IPS DF 6.9 (cell line): ENCODE measurements at regions not wholly inside any gene's neighbourhood (a gene's known extent, or its start where the extent isn't known, plus 50 kb on each side); places are given as distances from the start of the nearest gene placed in this dataset.
"Not testable (repeated sequence)": the region's sequence is repeated elsewhere in the genome, so short reads cannot be mapped to it uniquely, and the experiment has no call there.

Source experiments
- DNase-seq: peaks from one replicate; pipeline ENCODE4 v3.0.0-alpha.2; 2013; ENCODE audit warnings: low read depth, low spot score
- H3K27ac ChIP-seq: one replicate; pipeline ENCODE4 v1.5.1; 2013; ENCODE audit warnings: low read length, control low read depth
- H3K27me3 ChIP-seq: 2 replicates; pipeline ENCODE4 v1.6.1; 2013; ENCODE audit warnings: mild to moderate bottlenecking, low read length; ENCODE audit not compliant: control insufficient read depth, insufficient read depth
- H3K36me3 ChIP-seq: 2 replicates; pipeline ENCODE4 v1.6.1; 2013; ENCODE audit warnings: low read length; ENCODE audit not compliant: control insufficient read depth, insufficient read depth
- H3K4me1 ChIP-seq: 2 replicates; pipeline ENCODE4 v1.6.1; 2013; ENCODE audit warnings: low read length; ENCODE audit not compliant: control insufficient read depth, insufficient read depth
- H3K4me3 ChIP-seq: 2 replicates; pipeline ENCODE4 v1.5.1; 2013; ENCODE audit warnings: mild to moderate bottlenecking, low read length
- H3K9me3 ChIP-seq: 2 replicates; pipeline ENCODE4 v1.6.1; 2013; ENCODE audit warnings: low read length, inconsistent platforms; ENCODE audit not compliant: control insufficient read depth, insufficient read depth
- WGBS: extraction: QIAGEN DNeasy Blood & Tissue Kit; methylation state at CpG from one replicate; pipeline ENCODE4 v1.1.7; 2013; ENCODE audit warnings: mixed read lengths, missing lambda C conversion rate; ENCODE audit not compliant: insufficient read length, insufficient coverage; 5-methylcytosine and 5-hydroxymethylcytosine counted together

DNA sequence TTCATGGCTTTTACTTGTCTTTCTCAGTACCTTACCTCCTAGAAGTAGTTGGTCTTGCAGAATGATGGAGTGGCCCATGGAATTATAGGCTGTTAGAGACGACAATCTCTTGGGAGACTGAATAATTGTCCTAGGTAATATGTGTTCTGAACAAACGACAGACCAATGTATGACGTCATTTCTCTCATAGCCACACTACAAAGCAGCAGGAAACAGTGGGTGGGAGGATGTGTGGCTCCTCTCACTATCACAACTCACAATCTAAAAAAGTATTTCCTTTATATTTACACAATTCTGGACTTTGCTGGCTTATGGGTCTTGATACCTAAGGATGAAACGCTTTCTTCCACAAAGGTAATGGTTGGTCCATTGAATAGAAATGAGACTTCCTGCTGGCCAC, 183.9 kb downstream of the TOX3 start:
- Histone ChIP-seq H3K36me3 (no peaks in the 10 kb centered on the region), H3K4me3 (no peak overlapping the region), H3K4me1 (no peaks in the 10 kb centered on the region), H3K27ac (no peak overlapping the region), H3K9me3 (no peaks in the 10 kb centered on the region), H3K27me3 (no peaks in the 10 kb centered on the region; the same call in 1 of the 2 replicates)
- DNase-seq: no peak
- WGBS: no CpG with 5 or more reads among the region's 4 CpGs

DNA sequence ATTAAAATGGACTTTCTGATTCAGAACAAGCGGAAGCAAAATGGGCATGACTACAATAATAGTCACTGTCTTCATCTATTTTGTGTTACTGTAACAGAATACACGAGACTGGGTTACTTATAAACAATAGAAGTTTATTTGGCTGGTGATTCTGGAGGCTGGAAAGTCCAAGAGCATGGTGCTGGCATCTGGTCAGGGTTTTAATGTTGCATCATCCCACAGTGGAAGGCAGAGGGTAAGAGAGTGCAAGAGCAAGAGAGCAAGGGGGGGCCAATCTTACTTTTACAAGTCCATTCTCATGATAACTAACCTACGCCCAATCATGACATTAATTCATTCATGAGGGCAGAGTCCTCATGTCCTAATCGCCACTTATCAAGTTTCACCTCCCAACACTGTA, 189.2 kb downstream of the TOX3 start:
- Histone ChIP-seq H3K27ac (no peak overlapping the region), H3K27me3 (no peaks in the 10 kb centered on the region), H3K4me3 (no peak overlapping the region), H3K36me3 (no peaks in the 10 kb centered on the region), H3K4me1 (peaks cover 2% of the 10 kb centered on the region), H3K9me3 (peaks cover 2% of the 10 kb centered on the region; the same call in 1 of the 2 replicates)
- no peak for DNase-seq
- WGBS: no CpG with 5 or more reads among the region's 4 CpGs

GRCh38 chr16:52353249-52353648, 193.7 kb downstream of the TOX3 start:
- no peak overlapping the region for H3K4me3 ChIP-seq
- no peaks in the 10 kb centered on the region for H3K36me3 ChIP-seq
- DNase-seq: no peak
- WGBS: no CpG with 5 or more reads among the region's 1 CpG
- H3K27ac ChIP-seq: no peak overlapping the region
- H3K4me1 ChIP-seq: peaks cover 2% of the 10 kb centered on the region
- peaks cover 2% of the 10 kb centered on the region; the same call in 1 of the 2 replicates for H3K9me3 ChIP-seq
- H3K27me3 ChIP-seq: no peaks in the 10 kb centered on the region

DNA sequence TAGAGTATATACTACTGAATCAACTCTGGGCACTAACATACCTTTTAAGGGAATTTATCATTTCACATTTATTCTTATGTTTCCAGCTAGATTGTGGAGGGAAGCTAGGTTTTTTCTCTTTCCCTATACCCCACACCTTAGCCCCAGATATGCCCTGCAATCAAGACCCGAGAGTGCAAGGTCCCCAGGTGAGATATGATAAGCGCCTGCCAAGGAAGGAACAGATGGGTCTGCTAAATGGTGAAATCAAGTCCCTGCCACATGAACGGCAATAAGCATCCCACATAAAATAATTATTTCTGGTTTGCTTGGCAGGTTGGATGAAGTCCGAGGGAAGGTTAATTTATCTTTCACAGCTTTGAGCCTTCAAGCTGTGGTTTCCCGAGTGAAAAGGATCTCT, 195.5 kb downstream of the TOX3 start:
- Histone ChIP-seq H3K27ac (no peak overlapping the region), H3K4me3 (no peak overlapping the region), H3K9me3 (no peaks in the 10 kb centered on the region), H3K27me3 (no peaks in the 10 kb centered on the region), H3K36me3 (no peaks in the 10 kb centered on the region), H3K4me1 (peaks cover 2% of the 10 kb centered on the region)
- no peak for DNase-seq
- WGBS: no CpG with 5 or more reads among the region's 5 CpGs

DNA sequence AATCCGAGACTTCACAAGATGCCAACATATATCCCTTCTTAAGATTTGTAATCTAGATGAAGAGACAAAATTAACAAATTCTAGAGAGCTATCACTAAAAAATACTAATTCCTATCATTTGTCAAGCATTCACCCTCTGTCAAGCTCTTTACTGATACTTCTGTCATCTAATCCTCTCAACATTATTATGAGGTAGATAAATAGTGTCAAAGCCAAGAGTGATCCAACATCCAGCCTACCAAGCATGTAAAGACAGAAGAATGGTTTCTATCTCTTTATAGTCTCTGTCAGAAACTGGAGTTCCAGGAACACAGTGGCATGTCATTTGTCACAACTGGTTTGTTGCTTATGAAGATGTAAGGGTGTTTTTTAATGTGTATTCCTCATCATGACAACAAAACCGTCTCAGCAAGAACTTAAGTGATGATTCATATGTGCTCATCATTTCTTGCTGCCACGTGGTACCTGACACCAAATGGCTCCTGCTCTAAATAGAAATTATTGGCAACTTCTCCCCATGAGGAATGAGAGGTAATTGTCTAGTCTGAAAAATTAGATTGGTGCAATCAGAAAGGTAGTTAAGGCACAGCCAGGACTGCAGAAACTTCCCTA, 196.8 kb downstream of the TOX3 start:
- WGBS: no CpG with 5 or more reads among the region's 3 CpGs
- Histone ChIP-seq H3K9me3 (no peaks in the 10 kb centered on the region), H3K36me3 (no peaks in the 10 kb centered on the region), H3K27ac (no peak overlapping the region), H3K27me3 (no peaks in the 10 kb centered on the region), H3K4me1 (peaks cover 2% of the 10 kb centered on the region), H3K4me3 (no peak overlapping the region)
- DNase-seq: no peak

DNA sequence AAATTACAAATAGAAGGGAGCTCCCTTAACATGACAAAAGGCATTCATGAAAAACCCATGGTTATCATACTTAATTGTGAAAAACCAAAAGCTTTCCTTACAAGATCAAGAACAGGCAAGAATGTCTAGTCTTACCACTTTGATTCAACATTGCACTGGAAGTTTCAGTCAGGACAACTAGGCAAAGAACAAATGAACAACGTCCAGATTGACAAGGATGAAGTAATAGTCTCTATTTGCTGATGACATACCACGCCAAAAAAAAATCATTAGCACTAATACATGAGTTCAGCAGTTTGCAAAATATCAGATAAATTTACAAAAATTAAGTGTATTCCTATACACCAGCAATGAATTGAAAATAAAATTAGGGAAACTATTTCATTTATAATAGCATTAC, 200.2 kb downstream of the TOX3 start:
- DNase-seq: no peak
- WGBS: no CpG with 5 or more reads among the region's 2 CpGs
- Histone ChIP-seq H3K27ac (no peak overlapping the region), H3K4me1 (no peaks in the 10 kb centered on the region), H3K9me3 (no peaks in the 10 kb centered on the region), H3K4me3 (no peak overlapping the region), H3K36me3 (no peaks in the 10 kb centered on the region), H3K27me3 (no peaks in the 10 kb centered on the region)

- H3K9me3 ChIP-seq, H3K27ac ChIP-seq, H3K36me3 ChIP-seq, H3K27me3 ChIP-seq, H3K4me1 ChIP-seq, DNase-seq, H3K4me3 ChIP-seq: not testable (repeated sequence)
- no CpG with 5 or more reads among the region's 8 CpGs for WGBS
These were observed 213.3 kb downstream of the TOX3 start for GRCh38 chr16:52333673-52334072.

GRCh38 chr16:52320930-52321439, 226.0 kb downstream of the TOX3 start:
- no peak for DNase-seq

DNA sequence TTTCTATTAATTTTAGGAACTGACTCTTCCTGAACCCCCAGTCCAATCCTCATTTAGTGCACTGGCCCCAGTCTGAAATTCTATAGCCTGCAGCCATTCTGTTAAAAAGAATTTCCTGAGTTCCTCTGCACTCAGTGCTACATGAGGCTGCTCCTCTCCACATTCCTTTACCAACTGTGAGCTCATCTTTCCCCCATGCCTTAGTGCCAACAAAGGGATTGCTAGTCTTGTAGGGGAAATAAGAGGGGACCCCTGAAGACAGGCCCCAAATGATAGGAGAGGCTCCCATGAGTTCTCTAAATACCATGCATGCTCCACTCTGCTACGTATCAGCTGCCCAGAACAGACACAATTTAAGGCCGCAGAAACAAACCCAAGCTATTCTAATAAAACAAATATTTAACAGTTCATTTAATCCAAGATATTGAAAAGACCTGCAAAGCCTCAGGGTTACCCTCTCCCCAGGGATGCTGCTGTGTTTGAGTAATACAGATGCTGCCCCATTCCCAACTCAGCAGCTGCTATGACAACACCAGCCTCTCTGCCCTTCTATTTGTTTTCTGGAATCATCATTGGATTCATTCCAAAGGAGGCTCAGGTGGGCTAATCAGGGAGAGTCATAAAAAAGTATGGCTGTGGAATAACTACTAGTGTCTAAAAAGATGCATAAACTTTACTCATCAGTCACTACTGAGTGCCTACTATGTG, 228.5 kb downstream of the TOX3 start:
- no peak for DNase-seq
- no peaks in the 10 kb centered on the region for H3K36me3 ChIP-seq
- no peaks in the 10 kb centered on the region for H3K4me1 ChIP-seq
- no peak overlapping the region for H3K4me3 ChIP-seq
- no peaks in the 10 kb centered on the region for H3K9me3 ChIP-seq
- H3K27ac ChIP-seq: no peak overlapping the region
- no peaks in the 10 kb centered on the region for H3K27me3 ChIP-seq
- no CpG with 5 or more reads among the region's 2 CpGs for WGBS

More at GRCh38 chr16:52320930-52321439, 226.0 kb downstream of the TOX3 start:
- H3K4me3 ChIP-seq: no peak overlapping the region
- H3K27me3 ChIP-seq: no peaks in the 10 kb centered on the region
- H3K36me3 ChIP-seq: no peaks in the 10 kb centered on the region
- no CpG with 5 or more reads among the region's 6 CpGs for WGBS
- no peaks in the 10 kb centered on the region for H3K9me3 ChIP-seq
- H3K27ac ChIP-seq: no peak overlapping the region
- H3K4me1 ChIP-seq: no peaks in the 10 kb centered on the region

DNA sequence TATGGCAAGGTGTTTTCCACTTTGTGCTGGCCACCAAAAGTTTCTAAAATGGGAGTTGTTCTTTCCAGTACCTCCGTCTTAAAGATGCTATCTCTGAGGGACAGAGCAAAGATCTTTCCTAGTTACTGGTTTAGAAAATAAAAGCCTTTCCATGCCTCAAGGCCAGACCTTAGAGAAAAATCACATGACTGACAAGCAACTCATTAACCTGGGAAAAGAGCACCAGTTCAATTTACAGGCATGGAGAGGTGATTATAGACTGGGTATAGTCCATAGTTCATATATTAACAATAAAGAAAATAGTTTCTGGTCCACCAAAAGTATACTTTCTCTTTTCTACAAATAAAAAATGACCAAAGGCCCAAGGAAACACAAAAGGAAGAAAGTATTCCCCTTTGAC, 230.7 kb downstream of the TOX3 start:
- H3K36me3 ChIP-seq: no peaks in the 10 kb centered on the region

More for the DNA sequence above, 230.7 kb downstream of the TOX3 start:
- H3K9me3 ChIP-seq: no peaks in the 10 kb centered on the region
- no peak overlapping the region for H3K27ac ChIP-seq
- no peak for DNase-seq
- no CpG with 5 or more reads among the region's 1 CpG for WGBS
- no peak overlapping the region for H3K4me3 ChIP-seq
- H3K27me3 ChIP-seq: no peaks in the 10 kb centered on the region
- no peaks in the 10 kb centered on the region for H3K4me1 ChIP-seq
